ENCODE measurements at regions not wholly inside any gene's neighbourhood (a gene's known extent, or its start where the extent isn't known, plus 50 kb on each side); places are given as distances from the start of the nearest gene placed in this dataset.

- peak; percentile 81 for DNase-seq
These were observed 126.6 kb upstream of the RAB11FIP2 start for GRCh38 chr10:118173296-118173695.

- DNase-seq: peak; percentile 58
These were observed 125.1 kb upstream of the RAB11FIP2 start for GRCh38 chr10:118171861-118172260.

- DNase-seq: peak; percentile 90
These were observed 120.4 kb upstream of the RAB11FIP2 start for GRCh38 chr10:118167056-118167700.

DNA sequence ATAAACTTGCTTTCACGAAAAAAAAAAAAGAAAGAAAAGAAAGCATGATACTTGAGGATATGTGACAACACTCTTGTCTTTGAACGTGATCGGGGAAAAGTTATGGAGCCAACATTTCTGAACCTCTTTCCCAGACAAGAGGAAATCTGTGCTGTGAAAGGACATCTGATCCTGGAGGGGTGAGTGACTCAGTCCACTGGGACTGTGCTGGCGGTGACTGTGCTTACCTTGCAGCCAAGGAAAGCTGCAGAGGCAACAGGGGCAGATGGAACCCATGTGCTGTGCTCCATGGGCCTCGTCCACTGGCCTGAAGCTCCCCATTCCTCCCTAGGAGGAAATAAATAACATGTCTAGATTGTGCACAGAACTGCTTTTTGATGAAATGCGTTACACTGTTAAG is 116.5 kb upstream of the RAB11FIP2 start:
- DNase-seq: peak; percentile 70

- peak; percentile 10 for DNase-seq
These were observed 114.9 kb upstream of the RAB11FIP2 start for GRCh38 chr10:118161461-118162246.

DNA sequence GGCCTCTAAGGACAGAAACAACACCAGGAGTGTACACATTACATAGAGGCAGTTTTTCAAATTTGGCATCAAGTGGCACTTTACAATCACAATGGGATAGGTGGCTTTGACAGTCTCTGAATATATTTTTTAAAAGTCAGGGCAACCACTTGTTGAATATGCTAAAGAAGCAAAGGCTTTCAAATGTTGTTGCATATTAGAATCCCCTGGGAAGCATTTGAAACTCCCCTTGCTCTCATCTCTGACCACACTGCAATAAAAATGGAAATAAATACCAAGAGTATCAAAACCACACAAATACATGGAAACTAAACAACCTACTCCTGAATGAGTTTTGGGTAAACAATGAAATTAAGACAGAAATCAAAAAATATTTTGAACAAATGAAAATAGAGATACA is 106.5 kb upstream of the RAB11FIP2 start:
- no peak for DNase-seq

- no peak for DNase-seq
These were observed 104.7 kb upstream of the RAB11FIP2 start for GRCh38 chr10:118151461-118151860.

DNA sequence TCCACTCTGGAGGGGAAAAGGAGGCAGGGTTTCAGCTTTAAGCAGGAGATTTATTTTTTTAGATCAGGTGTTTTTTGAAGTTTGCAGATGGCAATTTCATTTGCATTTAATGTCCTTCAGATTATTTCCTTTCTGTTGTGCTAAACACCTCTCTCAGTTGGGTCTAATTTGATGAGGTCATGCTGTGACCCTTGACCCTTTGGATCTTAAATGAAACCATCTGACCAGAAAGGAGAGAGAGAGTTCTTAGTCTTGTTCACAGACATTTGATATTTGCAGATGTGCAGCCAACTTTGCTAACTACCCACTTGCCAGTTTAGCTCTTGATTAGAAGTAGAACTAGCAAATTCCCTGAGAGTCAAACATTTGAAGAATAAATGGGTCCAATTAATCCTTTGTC is 101.5 kb upstream of the RAB11FIP2 start:
- no peak for DNase-seq

GRCh38 chr10:118145256-118145655 is 98.5 kb upstream of the RAB11FIP2 start:
- no peak for DNase-seq

GRCh38 chr10:118141471-118141870 is 94.7 kb upstream of the RAB11FIP2 start:
- DNase-seq: no peak

DNA sequence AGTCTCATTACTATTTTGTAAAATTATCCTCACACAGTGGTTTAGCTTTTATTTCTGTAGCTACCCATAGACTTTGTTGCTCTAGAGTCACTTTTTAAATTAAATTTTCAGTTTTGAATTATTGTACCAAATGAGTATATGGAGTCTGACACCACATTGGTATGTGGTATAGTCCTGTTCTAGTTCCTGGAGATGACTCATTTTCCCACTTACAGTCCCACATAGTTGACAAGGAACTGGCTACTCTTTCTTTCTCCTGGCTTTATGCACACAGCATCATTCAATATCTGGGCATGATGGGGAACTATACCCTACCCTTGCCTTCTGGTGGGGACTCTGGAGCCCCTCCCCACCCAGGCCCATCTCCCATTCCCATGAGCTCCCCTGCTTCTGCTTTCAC is 92.6 kb upstream of the RAB11FIP2 start:
- peak; percentile 61 for DNase-seq

GRCh38 chr10:118128675-118129074 is 81.9 kb upstream of the RAB11FIP2 start:
- no peak for DNase-seq

DNA sequence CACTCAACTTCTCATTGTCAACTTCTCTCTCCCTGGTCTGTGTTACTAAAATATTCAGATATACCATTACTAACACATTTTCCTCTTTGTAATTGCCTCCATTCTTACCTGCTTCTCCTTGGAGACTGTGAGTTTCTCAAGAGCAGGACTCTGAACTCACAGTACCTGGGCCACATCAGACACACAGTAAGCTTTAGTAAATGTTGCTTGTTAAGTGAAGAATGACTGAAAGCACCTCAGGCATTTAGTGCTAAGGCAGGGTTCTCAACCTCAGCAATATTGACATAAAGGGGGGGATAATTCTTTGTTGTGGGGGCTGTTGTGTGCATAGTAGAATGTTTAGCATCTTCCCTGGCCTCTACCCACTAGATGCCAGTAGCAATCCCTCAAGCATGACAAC is 72.0 kb upstream of the RAB11FIP2 start:
- DNase-seq: no peak

GRCh38 chr10:118116715-118117449 is 70.1 kb upstream of the RAB11FIP2 start:
- no peak for DNase-seq

GRCh38 chr10:118116362-118116714 is 69.6 kb upstream of the RAB11FIP2 start:
- DNase-seq: no peak

DNA sequence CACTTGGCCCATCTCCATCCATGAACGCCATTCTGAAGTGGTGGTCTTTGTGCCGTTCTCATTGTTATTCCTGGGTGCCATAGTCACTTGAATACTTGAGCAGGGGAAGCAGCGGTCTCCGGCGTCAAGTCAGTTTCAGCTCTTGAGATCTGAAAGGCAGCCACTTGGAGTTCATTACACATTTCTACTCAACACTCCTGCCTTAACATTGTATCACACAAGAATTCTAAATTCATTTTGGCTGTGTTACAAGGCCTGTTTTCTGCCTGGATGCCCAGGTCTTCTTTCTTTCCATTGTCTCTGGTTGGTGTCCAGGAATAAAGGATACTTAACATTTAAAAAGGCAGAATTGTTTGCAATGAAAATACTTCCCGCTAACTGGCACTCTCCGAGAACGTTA is 69.0 kb upstream of the RAB11FIP2 start:
- no peak for DNase-seq

- no peak for DNase-seq
These were observed 68.3 kb upstream of the RAB11FIP2 start for GRCh38 chr10:118114992-118115391.

DNA sequence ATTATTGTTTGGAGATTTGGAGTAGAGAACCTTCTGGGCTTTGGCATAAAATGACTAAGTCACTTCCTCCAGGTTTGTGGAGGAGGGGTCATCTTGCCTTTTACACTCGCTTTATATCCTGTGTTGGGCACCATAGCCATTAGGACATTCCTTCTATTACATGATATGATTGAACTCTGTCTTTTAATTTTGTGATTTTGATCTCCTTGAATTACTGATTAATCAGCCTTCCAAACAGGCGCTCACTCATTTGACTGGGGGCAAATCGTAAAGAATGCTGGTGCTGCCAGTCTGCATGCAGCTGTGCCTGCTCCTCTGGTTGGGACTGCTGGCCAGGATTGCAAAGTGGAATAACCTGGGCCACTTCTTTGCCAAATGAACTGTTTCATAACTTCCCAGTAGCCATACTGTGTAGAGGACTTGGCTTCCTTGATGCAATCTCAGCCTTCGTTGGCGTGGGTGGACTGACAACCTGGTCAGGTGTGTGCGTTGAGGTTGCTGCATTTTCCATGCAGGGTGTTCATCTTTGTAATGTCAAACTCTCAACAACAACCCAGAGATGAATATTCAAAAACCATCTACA is 65.9 kb upstream of the RAB11FIP2 start:
- no peak for DNase-seq

DNA sequence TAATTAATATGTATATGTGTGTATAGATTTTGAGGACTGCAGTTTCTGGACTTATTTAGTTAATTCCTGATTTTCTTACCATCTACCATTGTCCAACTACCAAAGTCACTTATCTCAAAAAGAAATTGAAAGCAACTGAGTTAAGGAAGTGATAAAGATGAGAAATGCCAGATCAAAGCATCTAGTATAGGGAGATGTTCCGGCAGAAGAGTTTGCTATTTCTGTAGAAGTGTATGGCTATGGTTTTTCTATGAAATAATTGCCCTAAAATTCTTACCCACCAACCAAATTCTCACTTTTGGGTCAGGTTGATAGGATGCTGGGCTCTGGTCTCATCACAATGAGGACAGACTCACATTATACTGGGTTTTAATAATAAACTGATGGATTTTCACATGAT is 64.0 kb upstream of the RAB11FIP2 start:
- DNase-seq: no peak

DNA sequence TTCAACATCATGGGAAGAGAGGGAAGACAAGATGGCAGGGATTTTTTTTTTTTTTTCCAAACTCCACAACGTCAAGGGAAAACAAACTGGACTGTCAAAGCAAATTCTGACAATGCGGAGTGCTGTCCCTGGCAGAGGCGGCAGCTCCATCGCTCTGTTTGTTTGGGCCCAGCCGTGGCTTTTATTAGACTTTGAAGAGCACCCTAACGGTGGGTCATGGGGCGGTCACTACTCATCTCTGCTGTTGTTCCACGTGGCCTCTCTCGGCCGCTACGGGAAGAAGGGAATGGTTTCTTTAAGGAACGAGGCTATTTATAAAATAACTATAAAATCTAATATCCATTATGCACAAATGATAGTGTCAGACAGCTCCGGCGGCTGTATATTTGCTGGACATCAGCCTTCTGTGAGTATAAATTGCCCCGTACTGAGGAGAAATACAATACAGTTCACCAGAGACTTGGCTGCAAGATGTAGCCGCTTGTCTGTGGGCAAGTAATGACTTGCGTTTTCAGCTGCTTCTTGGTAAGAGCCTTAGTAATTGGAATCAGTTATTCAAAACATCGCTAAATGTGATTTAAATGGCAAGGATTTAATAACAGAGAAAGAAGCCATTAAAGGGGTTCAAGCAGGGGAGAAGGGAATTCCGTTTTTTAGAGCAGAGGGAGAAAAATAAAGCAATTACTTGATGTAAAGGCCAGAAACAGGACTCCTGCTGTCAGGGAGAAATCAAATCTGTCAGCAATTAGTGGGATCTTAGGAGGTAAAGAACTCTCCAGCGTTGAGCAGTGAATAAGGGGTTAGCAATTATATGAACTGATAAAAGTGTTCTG is 61.7 kb upstream of the RAB11FIP2 start:
- DNase-seq: peak; percentile 26

DNA sequence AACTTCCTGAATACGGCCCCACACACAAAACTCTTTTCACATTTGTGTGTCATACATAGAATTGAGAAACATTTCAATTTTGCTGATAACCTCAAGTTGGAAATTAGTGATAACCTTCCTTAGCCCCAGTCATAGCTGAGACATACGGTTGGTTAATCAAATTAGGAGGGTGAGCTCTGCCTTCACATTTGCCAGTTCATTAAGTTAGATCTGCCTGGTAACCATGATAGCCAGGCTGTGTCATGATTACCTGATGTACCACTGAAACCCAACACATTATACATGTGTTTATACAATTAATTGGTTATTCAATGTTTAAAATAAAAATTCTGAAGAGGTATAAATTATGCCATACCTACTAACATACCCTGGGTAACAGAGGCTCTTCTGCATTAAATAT is 60.8 kb upstream of the RAB11FIP2 start:
- no peak for DNase-seq

DNA sequence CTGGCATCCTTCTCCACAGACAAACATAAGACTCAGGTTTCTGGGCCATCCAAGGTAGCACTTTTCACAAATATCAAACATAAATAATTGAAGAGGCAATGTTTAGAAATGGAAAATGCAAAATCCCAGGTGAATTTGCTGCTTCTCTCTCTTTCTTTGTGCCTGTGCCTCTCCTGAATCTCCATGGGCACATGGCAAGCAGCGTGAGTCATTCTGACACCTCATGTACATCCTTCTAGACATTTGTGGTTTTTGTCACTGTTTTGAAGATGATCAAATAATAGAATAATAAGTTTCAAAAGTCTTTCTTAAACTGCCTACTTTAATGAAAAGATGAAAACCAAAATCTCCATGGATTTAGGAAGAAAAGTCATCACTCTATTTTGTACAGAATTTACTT is 60.3 kb upstream of the RAB11FIP2 start:
- DNase-seq: peak; percentile 34

GRCh38 chr10:118106426-118106825 is 59.7 kb upstream of the RAB11FIP2 start:
- DNase-seq: peak; percentile 30
